IMR-90 (cell line): ENCODE measurements at regions not wholly inside any gene's neighbourhood (a gene's known extent, or its start where the extent isn't known, plus 50 kb on each side); places are given as distances from the start of the nearest gene placed in this dataset.

Experiments used
- ATAC-seq: fragments of 200-7000 bp; cut with Tn5 transposase; 2 replicates; pipeline ENCODE4 v1.9.1; 2020; ENCODE audit warnings: low read depth, mild to moderate bottlenecking, moderate library complexity
- BruUV-seq: library from RNA; stranded (reverse); fragments of 400-500 nt; replicated peaks from 2 replicates; lab custom pipeline; 2021; lab: Mats Ljungman, UMichigan
- CTCF ChIA-PET: fragments of 300-600 bp; formaldehyde crosslinking; extraction: SDS; loops from one replicate; lab custom pipeline; 2021; ENCODE audit warnings: antibody characterized with exemption; lab: Yijun Ruan, JAX
- POLR2A ChIA-PET: fragments of 300-600 bp; sonication (Branson Sonifier 250); formaldehyde crosslinking; loops from one replicate; lab custom pipeline; 2022; ENCODE audit warnings: antibody characterized with exemption; ENCODE audit not compliant: unreplicated experiment; lab: Charles Lee
- DNase-seq: peaks from one replicate; pipeline ENCODE4 v3.0.0; 2013
- H2AFZ ChIP-seq: replicated peaks from 2 replicates; pipeline ENCODE3; 2013; ENCODE audit warnings: low read length, mild to moderate bottlenecking; ENCODE audit not compliant: poor library complexity
- H2AK5ac ChIP-seq: 2 replicates; pipeline ENCODE4 v1.6.1; 2013; ENCODE audit warnings: low read depth, low read length, inconsistent platforms
- H2AK9ac ChIP-seq: replicated peaks from 2 replicates; pipeline ENCODE3; 2013; ENCODE audit warnings: mild to moderate bottlenecking, low read depth, low read length, moderate library complexity; ENCODE audit not compliant: poor library complexity
- H2BK120ac ChIP-seq: 2 replicates; pipeline ENCODE4 v1.6.1; 2013; ENCODE audit warnings: low read depth, low read length, inconsistent platforms
- H2BK15ac ChIP-seq: 3 replicates; pipeline ENCODE4 v1.6.1; 2013; ENCODE audit warnings: low read depth, low read length, inconsistent platforms
- H2BK20ac ChIP-seq: 2 replicates; pipeline ENCODE4 v1.6.1; 2013; ENCODE audit warnings: low read depth, mild to moderate bottlenecking, inconsistent platforms, low read length, moderate library complexity
- H2BK5ac ChIP-seq: 2 replicates; pipeline ENCODE4 v1.6.1; 2013; ENCODE audit warnings: mild to moderate bottlenecking, low read depth, low read length, inconsistent platforms; ENCODE audit not compliant: poor library complexity, severe bottlenecking
- H3K14ac ChIP-seq: replicated peaks from 2 replicates; pipeline ENCODE4 v1.6.1; 2013; ENCODE audit warnings: low read depth, low read length, inconsistent platforms
- H3K18ac ChIP-seq: 2 replicates; pipeline ENCODE4 v1.6.1; 2013; ENCODE audit warnings: low read depth, low read length, control low read depth
- H3K23ac ChIP-seq: 2 replicates; pipeline ENCODE4 v1.6.1; 2013; ENCODE audit warnings: low read depth, low read length, inconsistent platforms
- H3K27ac ChIP-seq: 2 replicates; pipeline ENCODE4 v1.5.1; 2013; ENCODE audit warnings: mild to moderate bottlenecking, control low read depth, low read length; ENCODE audit not compliant: insufficient read depth
- H3K27me3 ChIP-seq: 2 replicates; pipeline ENCODE4 v1.6.1; 2013; ENCODE audit warnings: low read length; ENCODE audit not compliant: control insufficient read depth, insufficient read depth
- H3K36me3 ChIP-seq: 2 replicates; pipeline ENCODE4 v1.6.1; 2013; ENCODE audit warnings: low read length, mixed read lengths; ENCODE audit not compliant: control insufficient read depth, insufficient read depth
- H3K4ac ChIP-seq: 2 replicates; pipeline ENCODE4 v1.6.1; 2013; ENCODE audit warnings: low read depth, low read length, inconsistent platforms
- H3K4me1 ChIP-seq: 2 replicates; pipeline ENCODE4 v1.6.1; 2013; ENCODE audit warnings: low read length, mixed read lengths; ENCODE audit not compliant: control insufficient read depth, insufficient read depth
- H3K4me2 ChIP-seq: 2 replicates; pipeline ENCODE4 v1.6.1; 2013; ENCODE audit warnings: low read depth, mild to moderate bottlenecking, control low read depth, low read length, moderate library complexity
- H3K4me3 ChIP-seq: 2 replicates; pipeline ENCODE4 v1.5.1; 2013; ENCODE audit warnings: low read depth, mild to moderate bottlenecking, control low read depth, low read length, moderate library complexity; ENCODE audit not compliant: insufficient read depth
- H3K56ac ChIP-seq: 2 replicates; pipeline ENCODE4 v1.6.1; 2013; ENCODE audit warnings: low read length, inconsistent platforms; ENCODE audit not compliant: insufficient read depth; ENCODE audit errors: extremely low read depth
- H3K79me1 ChIP-seq, 2 experiments: 2 replicates each; pipeline ENCODE4 v1.6.1; 2013; ENCODE audit warnings: low read length in 2 of 2, inconsistent platforms in 1 of 2, low read depth in 1 of 2
- H3K9ac ChIP-seq: 2 replicates; pipeline ENCODE4 v1.6.1; 2013; ENCODE audit warnings: low read depth, low read length, control low read depth
- H3K9me1 ChIP-seq: 2 replicates; pipeline ENCODE4 v1.6.1; 2013; ENCODE audit warnings: low read length, inconsistent platforms; ENCODE audit not compliant: insufficient read depth
- H3K9me3 ChIP-seq: 2 replicates; pipeline ENCODE4 v1.6.1; 2013; ENCODE audit warnings: low read length; ENCODE audit not compliant: control insufficient read depth, insufficient read depth
- H4K20me1 ChIP-seq: 2 replicates; pipeline ENCODE4 v1.6.1; 2013; ENCODE audit warnings: low read length, inconsistent platforms; ENCODE audit not compliant: insufficient read depth
- H4K5ac ChIP-seq: 2 replicates; pipeline ENCODE4 v1.6.1; 2013; ENCODE audit warnings: mild to moderate bottlenecking, low read depth, low read length, control low read depth
- H4K8ac ChIP-seq, 2 experiments: 2 replicates each; pipeline ENCODE4 v1.6.1; 2013; ENCODE audit warnings: low read depth in 2 of 2, low read length in 2 of 2, control low read depth in 1 of 2, inconsistent platforms in 1 of 2
- H4K91ac ChIP-seq: 2 replicates; pipeline ENCODE4 v1.6.1; 2013; ENCODE audit warnings: low read depth, low read length, inconsistent platforms; ENCODE audit not compliant: insufficient read depth
- BHLHE40 ChIP-seq: fragments of 150-350 bp; IDR thresholded peaks from 2 replicates; pipeline ENCODE4 v1.6.1; 2016; ENCODE audit warnings: mild to moderate bottlenecking, low read depth, low read length
- CEBPB ChIP-seq: IDR thresholded peaks from 2 replicates; pipeline ENCODE4 v1.6.1; 2012; ENCODE audit warnings: low read depth, low read length, improper control_type of control experiment
- CHD1 ChIP-seq: IDR thresholded peaks from 2 replicates; pipeline ENCODE4 v1.6.1; 2012; ENCODE audit warnings: low read depth, low read length, improper control_type of control experiment
- CTCF ChIP-seq: conservative IDR thresholded peaks from 2 replicates; pipeline ENCODE4 v1.5.1; 2012; ENCODE audit warnings: mild to moderate bottlenecking, low read depth, low read length, improper control_type of control experiment
- ELK1 ChIP-seq: fragments of 150-350 bp; IDR thresholded peaks from 2 replicates; pipeline ENCODE4 v1.6.1; 2016; ENCODE audit warnings: low read depth, mild to moderate bottlenecking, low read length, moderate library complexity, borderline replicate concordance
- FOS ChIP-seq: fragments of 150-350 bp; IDR thresholded peaks from 2 replicates; pipeline ENCODE4 v1.6.1; 2016; ENCODE audit warnings: low read depth, low read length
- MAFK ChIP-seq: IDR thresholded peaks from 2 replicates; pipeline ENCODE4 v1.6.1; 2012; ENCODE audit warnings: low read depth, low read length, improper control_type of control experiment
- MAZ ChIP-seq: IDR thresholded peaks from 2 replicates; pipeline ENCODE4 v1.6.1; 2012; ENCODE audit warnings: low read depth, mild to moderate bottlenecking, low read length, improper control_type of control experiment, moderate library complexity, borderline replicate concordance
- MXI1 ChIP-seq: IDR thresholded peaks from 2 replicates; pipeline ENCODE4 v1.6.1; 2012; ENCODE audit warnings: low read depth, mild to moderate bottlenecking, low read length, moderate library complexity, borderline replicate concordance
- NFE2L2 ChIP-seq: fragments of 150-350 bp; IDR thresholded peaks from 2 replicates; pipeline ENCODE4 v1.6.1; 2016; ENCODE audit warnings: low read depth, mild to moderate bottlenecking, low read length
- POLR2A ChIP-seq: IDR thresholded peaks from 2 replicates; pipeline ENCODE4 v1.6.1; 2012; ENCODE audit warnings: mild to moderate bottlenecking, low read depth, low read length
- RAD21 ChIP-seq: IDR thresholded peaks from 2 replicates; pipeline ENCODE4 v1.6.1; 2012; ENCODE audit warnings: low read length, improper control_type of control experiment
- RCOR1 ChIP-seq: IDR thresholded peaks from 2 replicates; pipeline ENCODE4 v1.6.1; 2012; ENCODE audit warnings: mild to moderate bottlenecking, low read length, improper control_type of control experiment; ENCODE audit not compliant: insufficient replicate concordance
- RFX5 ChIP-seq: IDR thresholded peaks from 2 replicates; pipeline ENCODE4 v1.8.0; 2012; ENCODE audit warnings: low read depth, mild to moderate bottlenecking, low read length, moderate library complexity
- SMC3 ChIP-seq: fragments of 150-350 bp; IDR thresholded peaks from 2 replicates; pipeline ENCODE4 v1.6.1; 2016; ENCODE audit warnings: low read depth, mild to moderate bottlenecking, antibody characterized with exemption, low read length, moderate library complexity
- USF2 ChIP-seq: fragments of 150-350 bp; IDR thresholded peaks from 2 replicates; pipeline ENCODE4 v1.6.1; 2017; ENCODE audit warnings: mild to moderate bottlenecking, antibody characterized with exemption, low read length, low read depth
- dilution Hi-C: fragments of 300-500 bp; cut with HindIII; formaldehyde crosslinking; loops from one replicate; pipeline ENCODE4 v1.14.3; 2018; ENCODE audit warnings: low sequenced_read_pairs; ENCODE audit not compliant: unreplicated experiment
- in situ Hi-C: fragments of 300-500 bp; cut with MboI; formaldehyde crosslinking; loops from 3 replicates; pipeline ENCODE4 v1.14.3; 2019; ENCODE audit warnings: low sequenced_read_pairs, inconsistent platforms, mixed read lengths
- intact Hi-C: fragments of 100-400 bp; cut with micrococcal nuclease; formaldehyde crosslinking; loops from 2 replicates; pipeline ENCODE4 v1.10.0; 2022

GRCh38 chr1:187759825-187760333 lies 931.1 kb downstream of the PLA2G4A start:
- H2AK9ac ChIP-seq: no peak overlapping the region
- no peak overlapping the region for H3K56ac ChIP-seq
- H3K36me3 ChIP-seq: no peaks in the 10 kb centered on the region
- no peak overlapping the region for H3K4ac ChIP-seq
- H2BK20ac ChIP-seq: no peak overlapping the region
- no peaks in the 10 kb centered on the region for H3K4me1 ChIP-seq
- H2AFZ ChIP-seq: no peak overlapping the region
- H2BK15ac ChIP-seq: no peak overlapping the region
- no peak overlapping the region for H4K5ac ChIP-seq
- H4K91ac ChIP-seq: no peak overlapping the region
- H4K8ac ChIP-seq: no peak overlapping the region
- POLR2A ChIA-PET: no interaction called here
- H4K20me1 ChIP-seq: no peaks in the 10 kb centered on the region
- no peak overlapping the region for H3K4me3 ChIP-seq
- intact Hi-C loops (no loop called here), dilution Hi-C loops (no loop called here), in situ Hi-C loops (no loop called here)
- H3K14ac ChIP-seq: no peak overlapping the region
- CTCF ChIA-PET: no interaction called here
- H3K27ac ChIP-seq: no peak overlapping the region
- BruUV-seq: no TSS peak
- H3K9me3 ChIP-seq: no peaks in the 10 kb centered on the region
- no peaks in the 10 kb centered on the region for H3K9me1 ChIP-seq
- DNase-seq: peak; percentile 11
- H3K79me1 ChIP-seq: no peaks in the 10 kb centered on the region
- no peak overlapping the region for H3K18ac ChIP-seq
- no peak for TF ChIP-seq POLR2A
- no peak for TF ChIP-seq CHD1
- no peak for TF ChIP-seq MXI1
- TF ChIP-seq MAZ: no peak
- TF ChIP-seq RCOR1: no peak
- no peak for TF ChIP-seq MAFK
- no peak for TF ChIP-seq RFX5
- no peak for TF ChIP-seq BHLHE40
- no peak for TF ChIP-seq SMC3
- TF ChIP-seq CTCF: no peak
- TF ChIP-seq USF2: no peak
- no peak for TF ChIP-seq NFE2L2
- no peak for TF ChIP-seq FOS
- TF ChIP-seq RAD21: no peak
- no peak for TF ChIP-seq ELK1
- no peak for TF ChIP-seq CEBPB
- H3K4me2 ChIP-seq: no peak overlapping the region
- no peak overlapping the region for H3K23ac ChIP-seq
- no peak for ATAC-seq
- no peak overlapping the region for H2BK5ac ChIP-seq
- no peak overlapping the region for H3K9ac ChIP-seq
- H3K27me3 ChIP-seq: no peaks in the 10 kb centered on the region
- no peak overlapping the region for H2AK5ac ChIP-seq
- H2BK120ac ChIP-seq: no peak overlapping the region
